ENCODE measurements at regions not wholly inside any gene's neighbourhood (a gene's known extent, or its start where the extent isn't known, plus 50 kb on each side); places are given as distances from the start of the nearest gene placed in this dataset.
A peak's percentile ranks its signal among the peaks of the same experiment; 100 is the strongest.

DNA sequence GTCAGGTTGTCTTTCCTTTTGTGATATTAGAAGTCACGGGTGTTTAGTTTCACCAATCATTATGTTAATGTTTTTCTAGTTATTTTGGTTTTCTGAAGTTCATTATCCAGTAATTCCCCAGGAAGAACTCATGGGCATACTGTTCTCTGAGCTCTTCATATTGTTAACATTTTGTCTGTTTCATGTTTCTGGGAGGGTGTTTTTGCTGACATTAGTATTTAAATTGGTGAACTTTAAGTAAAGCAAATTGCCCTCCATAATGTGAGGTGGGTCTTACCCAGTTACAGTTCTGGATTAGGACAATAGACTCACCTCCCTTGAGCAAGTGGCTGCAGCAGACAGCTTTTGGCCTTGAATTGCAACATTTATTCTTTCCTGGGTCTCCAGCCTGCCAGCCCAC lies 163.4 kb downstream of the GPAT3 start:
- CTCF ChIA-PET = no interaction called here
- Histone ChIP-seq H3K27me3 (replicated peaks in 2 of 5; ENCODE audit: control insufficient read depth in 4 of 5, insufficient read depth in 5 of 5, low read length in 4 of 5) (no peaks in the 10 kb centered on the region), H3K36me3 (ENCODE audit: control insufficient read depth in 4 of 4, insufficient read depth in 4 of 4, low read length in 3 of 4) (no peaks in the 10 kb centered on the region), H3K27ac (ENCODE audit: insufficient read depth in 1 of 2, low read depth in 1 of 2, low read length in 2 of 2, poor library complexity in 1 of 2, severe bottlenecking in 2 of 2) (no peak overlapping the region), H3K4me3 (ENCODE audit: control insufficient read depth in 1 of 7, extremely low read depth in 1 of 7, insufficient read depth in 4 of 7, low read depth in 2 of 7, low read length in 6 of 7) (no peak overlapping the region), H3K9me3 (ENCODE audit: control extremely low read depth in 1 of 5, control insufficient read depth in 4 of 5, insufficient read depth in 2 of 5, low read depth in 1 of 5, low read length in 4 of 5) (peaks cover 0 to 16% (median 4%) of the 10 kb centered on the region in 5 experiments), H3K4me1 (ENCODE audit: control extremely low read depth in 1 of 4, control insufficient read depth in 4 of 4, insufficient read depth in 4 of 4, low read length in 3 of 4) (no peaks in the 10 kb centered on the region)
- POLR2A ChIA-PET = no interaction called here
- DNase-seq = no peak
- WGBS (ENCODE audit: insufficient coverage) = no CpG with 5 or more reads among the region's 1 CpG

DNA sequence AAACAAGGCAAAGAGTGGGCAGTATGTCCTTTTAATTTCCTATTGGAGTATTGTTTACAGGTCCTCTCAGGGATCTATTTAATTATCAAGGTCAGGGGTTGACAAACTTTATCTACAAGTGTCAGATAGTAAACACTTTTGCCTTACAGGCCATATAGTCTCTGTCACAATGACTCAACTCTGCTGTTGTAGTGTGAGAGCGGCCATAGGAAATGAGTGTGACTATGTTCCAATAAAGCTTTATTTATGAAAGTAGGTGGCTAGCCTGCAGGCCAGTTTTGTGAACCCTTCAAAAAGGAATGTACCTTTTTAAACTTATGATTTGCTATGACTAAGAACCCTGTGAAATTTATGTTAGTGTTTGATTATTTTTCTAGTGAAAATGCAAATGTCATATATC lies 156.1 kb downstream of the GPAT3 start:
- no peaks in the 10 kb centered on the region for H3K27me3 ChIP-seq (replicated peaks in 2 of 5; ENCODE audit: control insufficient read depth in 4 of 5, insufficient read depth in 5 of 5, low read length in 4 of 5)
- no peak for DNase-seq
- ChIA-PET CTCF (no interaction called here), POLR2A (no interaction called here)
- H3K4me1 ChIP-seq (ENCODE audit: control extremely low read depth in 1 of 4, control insufficient read depth in 4 of 4, insufficient read depth in 4 of 4, low read length in 3 of 4) = no peaks in the 10 kb centered on the region
- H3K36me3 ChIP-seq (ENCODE audit: control insufficient read depth in 4 of 4, insufficient read depth in 4 of 4, low read length in 3 of 4) = no peaks in the 10 kb centered on the region
- no peak overlapping the region for H3K4me3 ChIP-seq (ENCODE audit: control insufficient read depth in 1 of 7, extremely low read depth in 1 of 7, insufficient read depth in 4 of 7, low read depth in 2 of 7, low read length in 6 of 7)
- 100% methylated on average over 1 of the region's 1 CpG for WGBS (ENCODE audit: insufficient coverage)
- no peak overlapping the region for H3K27ac ChIP-seq (ENCODE audit: insufficient read depth in 1 of 2, low read depth in 1 of 2, low read length in 2 of 2, poor library complexity in 1 of 2, severe bottlenecking in 2 of 2)
- H3K9me3 ChIP-seq (ENCODE audit: control extremely low read depth in 1 of 5, control insufficient read depth in 4 of 5, insufficient read depth in 2 of 5, low read depth in 1 of 5, low read length in 4 of 5) = no peaks in the 10 kb centered on the region

DNA sequence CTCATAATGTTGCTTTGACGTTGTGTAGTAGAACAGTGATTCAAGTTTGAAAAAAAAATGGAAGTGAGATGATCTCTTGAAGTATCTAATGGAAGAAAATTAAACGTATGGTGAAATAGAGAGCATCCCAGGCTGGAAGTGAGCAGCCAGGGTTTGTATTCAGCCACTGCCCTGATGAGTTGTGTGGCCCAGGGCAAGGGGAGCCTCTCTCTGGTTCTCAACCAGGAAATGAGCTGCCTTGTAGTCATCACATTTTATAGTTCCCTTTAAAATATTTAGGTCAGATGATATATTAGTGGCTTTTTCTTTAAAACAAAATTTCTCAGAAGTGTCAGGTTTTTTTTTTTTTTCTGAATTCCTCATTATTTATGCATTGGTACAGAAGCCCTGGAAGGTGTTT lies 150.3 kb downstream of the GPAT3 start:
- H3K9me3 ChIP-seq (ENCODE audit: control extremely low read depth in 1 of 5, control insufficient read depth in 4 of 5, insufficient read depth in 2 of 5, low read depth in 1 of 5, low read length in 4 of 5) = no peaks in the 10 kb centered on the region
- WGBS (ENCODE audit: insufficient coverage) = 86% methylated on average over 2 of the region's 2 CpGs
- no peaks in the 10 kb centered on the region for H3K27me3 ChIP-seq (replicated peaks in 2 of 5; ENCODE audit: control insufficient read depth in 4 of 5, insufficient read depth in 5 of 5, low read length in 4 of 5)
- H3K36me3 ChIP-seq (ENCODE audit: control insufficient read depth in 4 of 4, insufficient read depth in 4 of 4, low read length in 3 of 4) = no peaks in the 10 kb centered on the region
- ChIA-PET POLR2A (no interaction called here), CTCF (no interaction called here)
- DNase-seq = peak in 1 of 3 donors; percentile 13
- no peak overlapping the region for H3K4me3 ChIP-seq (ENCODE audit: control insufficient read depth in 1 of 7, extremely low read depth in 1 of 7, insufficient read depth in 4 of 7, low read depth in 2 of 7, low read length in 6 of 7)
- no peak overlapping the region for H3K27ac ChIP-seq (ENCODE audit: insufficient read depth in 1 of 2, low read depth in 1 of 2, low read length in 2 of 2, poor library complexity in 1 of 2, severe bottlenecking in 2 of 2)
- H3K4me1 ChIP-seq (ENCODE audit: control extremely low read depth in 1 of 4, control insufficient read depth in 4 of 4, insufficient read depth in 4 of 4, low read length in 3 of 4) = peaks cover 0 to 3% (median 0%) of the 10 kb centered on the region in 4 experiments

DNA sequence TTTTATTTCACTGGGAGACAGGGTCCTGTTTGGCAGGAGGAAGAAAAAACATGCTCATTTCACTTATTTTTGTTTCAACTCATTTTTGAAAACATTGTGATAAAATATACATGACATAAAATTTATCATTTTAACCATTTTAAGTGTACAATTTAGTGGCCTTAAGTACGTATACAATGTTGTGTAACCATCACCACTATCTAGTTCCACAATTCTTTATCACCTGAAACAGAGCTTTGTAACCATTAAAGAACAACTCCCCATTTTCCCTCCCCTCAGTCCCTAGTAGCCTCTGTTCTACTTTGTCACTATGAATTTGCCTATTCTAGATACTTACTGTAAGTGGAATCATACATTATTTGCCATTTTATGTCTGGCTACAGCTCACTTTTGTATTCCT lies 143.8 kb downstream of the GPAT3 start:
- CTCF ChIA-PET = no interaction called here
- no peak for DNase-seq
- POLR2A ChIA-PET = no interaction called here
- H3K4me3 ChIP-seq (ENCODE audit: control insufficient read depth in 1 of 7, extremely low read depth in 1 of 7, insufficient read depth in 4 of 7, low read depth in 2 of 7, low read length in 6 of 7) = no peak overlapping the region
- H3K27ac ChIP-seq (ENCODE audit: insufficient read depth in 1 of 2, low read depth in 1 of 2, low read length in 2 of 2, poor library complexity in 1 of 2, severe bottlenecking in 2 of 2) = no peak overlapping the region
- peaks cover 0 to 4% (median 2%) of the 10 kb centered on the region in 5 experiments for H3K27me3 ChIP-seq (replicated peaks in 2 of 5; ENCODE audit: control insufficient read depth in 4 of 5, insufficient read depth in 5 of 5, low read length in 4 of 5)
- no peaks in the 10 kb centered on the region for H3K36me3 ChIP-seq (ENCODE audit: control insufficient read depth in 4 of 4, insufficient read depth in 4 of 4, low read length in 3 of 4)
- no CpG with 5 or more reads among the region's 1 CpG for WGBS (ENCODE audit: insufficient coverage)
- H3K4me1 ChIP-seq (ENCODE audit: control extremely low read depth in 1 of 4, control insufficient read depth in 4 of 4, insufficient read depth in 4 of 4, low read length in 3 of 4) = peaks cover 0 to 2% (median 0%) of the 10 kb centered on the region in 4 experiments
- H3K9me3 ChIP-seq (ENCODE audit: control extremely low read depth in 1 of 5, control insufficient read depth in 4 of 5, insufficient read depth in 2 of 5, low read depth in 1 of 5, low read length in 4 of 5) = no peaks in the 10 kb centered on the region

DNA sequence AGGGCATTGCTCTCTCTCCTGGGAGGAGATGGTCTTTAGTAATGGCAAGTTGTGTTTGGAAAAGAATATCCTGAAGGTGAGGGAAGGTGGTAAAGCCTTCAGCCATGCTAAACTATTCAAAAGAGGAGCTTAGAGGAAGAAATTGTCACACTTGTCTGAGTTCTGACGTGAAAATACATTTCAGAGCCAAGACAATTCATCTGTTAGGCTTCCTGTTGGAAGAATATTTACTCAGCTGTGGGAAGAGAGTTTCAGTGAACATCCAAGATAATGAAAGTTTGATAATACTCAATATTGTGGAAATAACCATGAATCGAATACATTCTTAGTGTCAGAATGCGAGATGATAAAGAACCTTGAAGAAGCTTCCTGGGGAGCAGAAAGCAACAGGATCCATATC lies 143.3 kb downstream of the GPAT3 start:
- Histone ChIP-seq H3K9me3 (ENCODE audit: control extremely low read depth in 1 of 5, control insufficient read depth in 4 of 5, insufficient read depth in 2 of 5, low read depth in 1 of 5, low read length in 4 of 5) (no peaks in the 10 kb centered on the region), H3K4me3 (ENCODE audit: control insufficient read depth in 1 of 7, extremely low read depth in 1 of 7, insufficient read depth in 4 of 7, low read depth in 2 of 7, low read length in 6 of 7) (no peak overlapping the region), H3K27ac (ENCODE audit: insufficient read depth in 1 of 2, low read depth in 1 of 2, low read length in 2 of 2, poor library complexity in 1 of 2, severe bottlenecking in 2 of 2) (no peak overlapping the region), H3K27me3 (replicated peaks in 2 of 5; ENCODE audit: control insufficient read depth in 4 of 5, insufficient read depth in 5 of 5, low read length in 4 of 5) (peaks cover 0 to 4% (median 2%) of the 10 kb centered on the region in 5 experiments), H3K4me1 (ENCODE audit: control extremely low read depth in 1 of 4, control insufficient read depth in 4 of 4, insufficient read depth in 4 of 4, low read length in 3 of 4) (peaks cover 0 to 2% (median 0%) of the 10 kb centered on the region in 4 experiments), H3K36me3 (ENCODE audit: control insufficient read depth in 4 of 4, insufficient read depth in 4 of 4, low read length in 3 of 4) (no peaks in the 10 kb centered on the region)
- ChIA-PET POLR2A (no interaction called here), CTCF (no interaction called here)
- DNase-seq = no peak
- 57% methylated on average over 1 of the region's 3 CpGs for WGBS (ENCODE audit: insufficient coverage)

DNA sequence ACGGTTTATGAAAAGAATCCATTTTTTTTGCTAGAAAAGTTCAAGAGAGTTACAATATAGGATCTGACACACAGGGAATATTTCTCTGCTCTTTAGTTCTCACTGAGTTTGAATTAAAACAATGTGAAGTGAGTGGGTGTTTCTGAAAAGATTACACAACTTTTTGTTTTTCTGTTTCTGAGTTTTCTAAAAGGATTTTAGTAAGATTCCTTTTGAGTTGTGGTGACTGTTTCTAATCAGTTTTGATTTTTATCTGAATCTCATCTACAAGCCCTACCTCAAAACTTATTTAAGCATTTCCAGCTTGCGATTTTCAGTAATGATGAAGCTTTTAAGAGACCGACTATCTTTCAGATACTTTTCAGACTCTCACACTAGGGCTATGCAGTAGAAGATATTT lies 141.7 kb downstream of the GPAT3 start:
- H3K27me3 ChIP-seq (replicated peaks in 2 of 5; ENCODE audit: control insufficient read depth in 4 of 5, insufficient read depth in 5 of 5, low read length in 4 of 5) = peaks cover 0 to 6% (median 2%) of the 10 kb centered on the region in 5 experiments
- no peak for DNase-seq
- 100% methylated on average over 2 of the region's 3 CpGs for WGBS (ENCODE audit: insufficient coverage)
- ChIA-PET POLR2A (no interaction called here), CTCF (no interaction called here)
- H3K36me3 ChIP-seq (ENCODE audit: control insufficient read depth in 4 of 4, insufficient read depth in 4 of 4, low read length in 3 of 4) = no peaks in the 10 kb centered on the region
- H3K4me3 ChIP-seq (ENCODE audit: control insufficient read depth in 1 of 7, extremely low read depth in 1 of 7, insufficient read depth in 4 of 7, low read depth in 2 of 7, low read length in 6 of 7) = no peak overlapping the region
- H3K4me1 ChIP-seq (ENCODE audit: control extremely low read depth in 1 of 4, control insufficient read depth in 4 of 4, insufficient read depth in 4 of 4, low read length in 3 of 4) = peaks cover 0 to 2% (median 0%) of the 10 kb centered on the region in 4 experiments
- no peaks in the 10 kb centered on the region for H3K9me3 ChIP-seq (ENCODE audit: control extremely low read depth in 1 of 5, control insufficient read depth in 4 of 5, insufficient read depth in 2 of 5, low read depth in 1 of 5, low read length in 4 of 5)
- H3K27ac ChIP-seq (ENCODE audit: insufficient read depth in 1 of 2, low read depth in 1 of 2, low read length in 2 of 2, poor library complexity in 1 of 2, severe bottlenecking in 2 of 2) = no peak overlapping the region

DNA sequence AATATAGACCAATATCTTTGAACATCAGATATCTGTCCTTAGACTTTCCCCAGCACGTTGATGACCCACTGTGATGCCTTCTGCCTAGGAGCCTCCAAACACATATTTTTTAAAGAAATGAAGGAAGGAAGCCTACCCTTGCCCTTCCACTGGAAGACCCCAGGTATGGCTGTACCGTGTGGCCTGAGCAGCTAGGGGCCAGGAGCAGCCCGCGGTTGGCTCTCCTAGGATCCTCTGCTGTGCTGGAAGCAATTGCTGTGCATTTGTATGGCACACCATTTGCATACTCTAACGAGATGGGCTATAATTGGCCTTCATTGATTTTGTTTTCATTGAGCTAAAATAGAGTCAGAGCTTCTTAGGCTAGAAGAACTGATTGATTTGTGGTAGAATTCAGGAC lies 128.8 kb downstream of the GPAT3 start:
- H3K4me1 ChIP-seq (ENCODE audit: control extremely low read depth in 1 of 4, control insufficient read depth in 4 of 4, insufficient read depth in 4 of 4, low read length in 3 of 4) = no peaks in the 10 kb centered on the region
- no peak overlapping the region for H3K4me3 ChIP-seq (ENCODE audit: control insufficient read depth in 1 of 7, extremely low read depth in 1 of 7, insufficient read depth in 4 of 7, low read depth in 2 of 7, low read length in 6 of 7)
- ChIA-PET CTCF (interaction anchor here (0.6 to 1.7 kb wide), 2 partner anchors 20 to 505 kb away, joined by 3 to 4 read pairs; no protein-coding TSS in a partner anchor), POLR2A (no interaction called here)
- WGBS (ENCODE audit: insufficient coverage) = 100% methylated on average over 3 of the region's 5 CpGs
- no peaks in the 10 kb centered on the region for H3K27me3 ChIP-seq (replicated peaks in 2 of 5; ENCODE audit: control insufficient read depth in 4 of 5, insufficient read depth in 5 of 5, low read length in 4 of 5)
- H3K9me3 ChIP-seq (ENCODE audit: control extremely low read depth in 1 of 5, control insufficient read depth in 4 of 5, insufficient read depth in 2 of 5, low read depth in 1 of 5, low read length in 4 of 5) = no peaks in the 10 kb centered on the region
- DNase-seq = no peak
- H3K36me3 ChIP-seq (ENCODE audit: control insufficient read depth in 4 of 4, insufficient read depth in 4 of 4, low read length in 3 of 4) = no peaks in the 10 kb centered on the region
- no peak overlapping the region for H3K27ac ChIP-seq (ENCODE audit: insufficient read depth in 1 of 2, low read depth in 1 of 2, low read length in 2 of 2, poor library complexity in 1 of 2, severe bottlenecking in 2 of 2)

Data from common myeloid progenitor, CD34-positive (primary cell).